GM12874 (cell line): ENCODE measurements at regions not wholly inside any gene's neighbourhood (a gene's known extent, or its start where the extent isn't known, plus 50 kb on each side); places are given as distances from the start of the nearest gene placed in this dataset.

Source experiments
- CTCF ChIP-seq: IDR thresholded peaks from 2 replicates; pipeline ENCODE4 v1.5.1; 2011; ENCODE audit warnings: low read depth, mild to moderate bottlenecking, control low read depth, low read length, moderate library complexity; ENCODE audit not compliant: insufficient read depth

- no peak for TF ChIP-seq CTCF
Measured at GRCh38 chr7:82669141-82669540, 225.6 kb upstream of the CACNA2D1 start.

- no peak for TF ChIP-seq CTCF
Measured at GRCh38 chr7:82668676-82669075, 225.1 kb upstream of the CACNA2D1 start.

GRCh38 chr7:82665966-82666507, 222.5 kb upstream of the CACNA2D1 start:
- TF ChIP-seq CTCF: no peak

- no peak for TF ChIP-seq CTCF
Measured at GRCh38 chr7:82655965-82656364, 212.4 kb upstream of the CACNA2D1 start.

- TF ChIP-seq CTCF: no peak
Measured at GRCh38 chr7:82633592-82633991, 190.0 kb upstream of the CACNA2D1 start.

GRCh38 chr7:82631998-82632397, 188.4 kb upstream of the CACNA2D1 start:
- no peak for TF ChIP-seq CTCF

- no peak for TF ChIP-seq CTCF
Measured at GRCh38 chr7:82629583-82629982, 186.0 kb upstream of the CACNA2D1 start.
